ENCODE measurements at regions not wholly inside any gene's neighbourhood (a gene's known extent, or its start where the extent isn't known, plus 50 kb on each side); places are given as distances from the start of the nearest gene placed in this dataset.

DNA sequence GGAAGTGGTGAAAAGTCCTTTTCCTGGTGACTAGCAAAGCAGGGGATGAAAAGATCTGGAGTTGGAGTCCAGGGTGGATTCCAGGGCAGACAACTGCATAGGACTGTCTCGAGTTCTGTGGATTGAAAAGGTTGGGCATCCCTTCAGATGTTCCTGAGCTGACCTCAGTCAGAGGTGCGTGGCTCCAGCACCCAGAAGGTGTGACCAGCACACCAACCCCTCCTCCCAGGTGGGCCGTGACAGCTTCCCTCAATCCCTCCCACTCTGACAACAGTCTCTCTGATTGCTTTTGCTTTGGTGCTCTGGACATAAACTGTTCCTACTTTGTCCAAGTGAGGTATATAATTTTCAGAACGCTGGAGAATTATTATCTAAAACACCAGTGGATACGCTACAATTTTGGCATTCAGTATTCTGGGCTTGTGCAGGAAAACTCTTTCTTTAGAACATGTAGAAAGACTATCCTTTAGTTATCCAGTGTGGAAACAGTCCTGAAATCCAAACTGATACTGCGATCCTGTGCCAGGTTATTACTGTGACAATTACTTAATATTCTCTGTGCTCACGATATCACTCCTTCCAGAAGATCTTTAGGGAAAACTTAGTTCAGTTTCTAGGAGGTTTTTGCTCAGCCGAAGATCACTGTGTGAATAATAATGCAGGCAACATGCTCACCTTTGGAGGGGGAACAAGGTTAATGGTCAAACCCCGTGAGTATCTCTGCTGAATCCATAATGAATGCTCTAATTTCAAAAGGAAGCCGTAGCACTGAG lies 87.9 kb downstream of the DAD1 start:
- no peak for DNase-seq (ENCODE audit: low read depth)
- no peak overlapping the region for H3K4me3 ChIP-seq (ENCODE audit: low read depth, low read length)
- no peak for TF ChIP-seq CTCF (conservative IDR thresholded peaks at IDR 0.05; ENCODE audit: low read depth, low read length)

GRCh38 chr14:22500525-22500924 lies 88.5 kb downstream of the DAD1 start:
- DNase-seq (ENCODE audit: low read depth) = no peak
- no peak overlapping the region for H3K4me3 ChIP-seq (ENCODE audit: low read depth, low read length)
- TF ChIP-seq CTCF (conservative IDR thresholded peaks at IDR 0.05; ENCODE audit: low read depth, low read length) = no peak

DNA sequence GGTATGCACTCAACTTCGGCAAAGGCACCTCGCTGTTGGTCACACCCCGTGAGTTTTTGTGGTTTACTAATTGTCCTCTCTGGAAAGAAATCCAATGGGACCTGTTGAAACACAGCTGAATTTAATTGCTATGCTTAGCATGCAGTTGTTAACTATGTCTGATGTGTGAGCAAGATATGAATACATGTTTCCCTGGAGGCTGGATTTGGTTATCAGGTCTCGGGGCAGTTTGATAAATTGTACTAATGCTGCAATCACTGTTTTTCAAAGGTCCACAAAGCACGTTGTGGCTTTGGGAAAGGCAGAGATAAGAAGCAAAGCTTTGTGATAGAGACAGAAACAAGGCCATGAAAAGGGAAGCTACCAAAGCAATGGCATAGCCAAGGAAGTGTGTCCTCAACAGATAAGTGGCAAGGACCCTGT lies 91.3 kb downstream of the DAD1 start:
- TF ChIP-seq CTCF (conservative IDR thresholded peaks at IDR 0.05; ENCODE audit: low read depth, low read length) = no peak
- H3K4me3 ChIP-seq (ENCODE audit: low read depth, low read length) = no peak overlapping the region
- DNase-seq (ENCODE audit: low read depth) = no peak

DNA sequence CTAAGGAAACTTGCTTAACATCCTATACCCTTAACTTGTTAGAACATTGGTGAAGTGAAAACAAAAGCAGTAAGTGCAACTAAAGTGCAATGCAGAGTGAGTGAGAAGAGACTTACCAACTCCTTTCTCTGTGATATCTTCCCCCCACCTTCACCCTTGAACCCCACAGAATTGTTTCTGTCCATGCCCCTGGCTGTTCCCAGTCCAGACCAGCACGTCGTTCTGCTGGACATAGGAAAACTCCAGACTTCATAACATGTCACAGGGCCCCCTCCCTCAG lies 91.9 kb downstream of the DAD1 start:
- no peak overlapping the region for H3K4me3 ChIP-seq (ENCODE audit: low read depth, low read length)
- TF ChIP-seq CTCF (conservative IDR thresholded peaks at IDR 0.05; ENCODE audit: low read depth, low read length) = no peak
- no peak for DNase-seq (ENCODE audit: low read depth)

DNA sequence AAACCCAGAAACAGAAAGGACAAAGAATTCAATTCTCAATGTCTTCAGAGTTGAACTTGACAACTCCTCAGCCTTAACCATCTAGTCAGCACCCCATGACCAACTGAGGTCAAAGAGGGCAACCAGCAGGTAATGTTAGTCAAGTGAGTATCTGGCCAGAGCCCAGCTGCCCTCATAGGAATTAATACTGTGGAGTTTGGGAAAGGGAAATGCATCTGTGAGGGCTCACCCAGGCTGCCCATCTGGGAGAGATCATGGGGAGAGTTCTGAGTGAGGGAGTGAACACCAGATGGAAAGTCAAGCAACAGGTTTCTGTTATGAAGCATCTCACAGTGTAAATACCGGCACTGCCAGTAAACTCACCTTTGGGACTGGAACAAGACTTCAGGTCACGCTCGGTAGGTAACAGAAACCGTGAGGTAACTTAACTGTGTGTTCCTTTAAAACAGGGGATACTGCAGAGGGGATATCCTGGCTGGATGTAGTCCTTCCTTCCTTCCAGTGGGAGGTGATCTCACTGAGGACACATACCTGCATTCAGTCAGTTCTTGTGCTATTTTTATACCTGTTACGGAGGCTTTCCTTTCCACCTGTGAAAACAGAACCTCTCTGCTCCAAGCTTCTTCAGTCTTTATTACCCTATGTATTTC lies 94.4 kb downstream of the DAD1 start:
- H3K4me3 ChIP-seq (ENCODE audit: low read depth, low read length) = no peak overlapping the region
- DNase-seq (ENCODE audit: low read depth) = no peak
- TF ChIP-seq CTCF (conservative IDR thresholded peaks at IDR 0.05; ENCODE audit: low read depth, low read length) = no peak

GRCh38 chr14:22493753-22494152 lies 95.3 kb downstream of the DAD1 start:
- no peak for TF ChIP-seq CTCF (conservative IDR thresholded peaks at IDR 0.05; ENCODE audit: low read depth, low read length)
- H3K4me3 ChIP-seq (ENCODE audit: low read depth, low read length) = no peak overlapping the region
- no peak for DNase-seq (ENCODE audit: low read depth)

All from choroid plexus epithelial cell (primary cell).